GM18868 (cell line): ENCODE measurements at regions not wholly inside any gene's neighbourhood (a gene's known extent, or its start where the extent isn't known, plus 50 kb on each side); places are given as distances from the start of the nearest gene placed in this dataset.
"Not testable (repeated sequence)": the region's sequence is repeated elsewhere in the genome, so short reads cannot be mapped to it uniquely, and the experiment has no call there.

Source experiments
- ATAC-seq: cut with Tn5 transposase; IDR thresholded peaks from one replicate; pipeline ENCODE4 v1.9.1; 2021; ENCODE audit warnings: mild to moderate bottlenecking, moderate library complexity; ENCODE audit not compliant: unreplicated experiment

DNA sequence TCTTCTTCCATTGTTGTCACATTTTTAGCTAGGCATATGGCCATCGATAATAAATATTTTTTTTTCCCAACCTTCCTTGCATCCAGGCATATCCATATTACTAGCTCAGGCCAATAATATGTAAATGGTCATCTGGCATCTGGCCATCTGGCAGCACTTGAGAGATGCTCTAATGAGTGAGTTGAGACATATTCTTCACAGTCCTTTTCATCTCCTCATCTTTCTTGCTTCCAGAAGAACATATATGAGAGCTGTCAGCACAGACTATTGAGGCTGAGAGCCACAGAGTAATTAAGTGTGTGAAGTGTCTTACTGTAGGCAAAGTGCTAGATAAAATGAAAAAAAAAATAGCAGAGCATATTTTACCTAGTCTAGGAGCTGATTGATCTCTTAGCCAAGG is 628.4 kb upstream of the TMPRSS15 start:
- ATAC-seq, result no peak

DNA sequence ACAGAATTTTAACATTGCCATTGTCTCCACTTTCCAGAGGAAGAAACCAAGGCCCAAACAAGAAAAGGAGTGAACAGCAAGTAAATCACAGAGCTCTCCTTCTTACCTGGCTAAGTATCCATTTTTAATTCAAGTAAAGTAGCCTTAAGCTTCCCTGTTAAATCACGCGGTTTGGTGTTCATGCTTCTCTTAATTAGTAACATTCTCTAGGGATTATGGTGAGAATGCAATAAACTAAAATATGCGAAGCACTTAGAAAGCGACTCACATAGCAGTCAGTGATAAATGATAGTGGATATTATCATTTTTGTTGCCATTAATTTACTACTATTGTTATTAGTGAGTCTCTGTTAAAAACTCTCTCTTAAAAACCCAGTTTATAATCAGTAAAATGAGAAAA is 630.5 kb upstream of the TMPRSS15 start:
- ATAC-seq, result no peak

DNA sequence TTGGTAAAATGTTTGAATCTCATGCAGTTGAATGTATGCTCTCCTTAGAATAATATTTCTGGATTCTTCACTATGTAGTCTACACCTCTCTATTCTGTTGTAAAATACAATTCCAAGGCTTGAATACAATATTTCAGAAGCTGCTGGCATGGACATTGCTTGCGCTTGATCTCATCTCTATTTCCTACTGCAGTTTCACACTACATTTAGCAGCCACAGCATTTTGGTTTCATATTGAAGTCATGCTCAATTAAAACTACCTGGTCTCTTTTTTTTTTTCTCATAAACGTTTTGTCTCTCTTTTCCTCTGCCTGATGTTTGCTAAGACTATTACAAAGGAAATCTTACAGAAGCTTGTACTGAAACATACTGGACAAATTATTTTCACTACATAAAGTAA is 631.0 kb upstream of the TMPRSS15 start:
- no peak for ATAC-seq

DNA sequence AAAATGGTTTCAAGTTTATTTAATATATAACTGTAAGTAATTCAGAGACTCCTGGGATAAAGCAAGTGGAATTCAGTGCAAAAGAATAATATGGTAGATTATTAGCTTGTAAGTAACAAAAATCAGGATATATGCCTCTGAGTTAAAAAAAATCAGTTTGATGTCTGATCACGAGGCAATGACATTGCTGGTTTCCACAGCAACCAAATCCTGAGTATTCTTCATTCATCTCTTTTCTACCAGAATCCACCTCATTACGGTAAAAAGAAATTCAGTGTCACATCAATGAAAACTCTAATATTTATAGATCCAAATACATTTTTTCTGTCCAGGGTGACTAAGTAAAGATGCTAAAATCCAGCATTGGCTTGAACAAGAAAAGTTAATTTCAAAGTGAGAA is 642.3 kb upstream of the TMPRSS15 start:
- no peak for ATAC-seq

DNA sequence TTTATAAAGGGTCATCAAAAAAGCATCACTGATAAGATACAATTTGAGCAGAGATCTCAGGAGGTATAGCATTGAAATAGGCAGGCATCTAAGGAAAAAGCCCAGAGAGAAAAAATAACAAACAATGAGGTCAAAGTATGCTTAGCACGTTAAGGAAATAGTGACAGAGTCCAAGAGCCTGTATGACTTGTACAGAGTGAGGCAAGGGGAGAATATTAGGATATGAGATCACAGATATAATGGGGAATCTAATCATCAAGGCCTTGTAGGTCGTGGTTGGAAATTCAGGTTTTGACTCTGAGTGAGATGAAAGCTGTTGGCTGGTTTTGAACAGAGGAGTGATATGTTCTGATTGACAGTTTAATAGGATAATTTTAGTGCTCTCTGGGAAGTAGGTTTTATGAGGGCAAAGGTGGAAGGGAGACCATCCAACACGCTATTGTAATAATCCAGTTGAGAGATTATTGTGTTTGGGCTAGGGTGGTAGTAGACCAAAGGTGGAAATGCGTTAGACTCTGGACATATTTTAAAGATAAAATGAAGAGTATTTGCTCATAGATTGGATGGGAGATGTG is 644.6 kb upstream of the TMPRSS15 start:
- ATAC-seq, result no peak

DNA sequence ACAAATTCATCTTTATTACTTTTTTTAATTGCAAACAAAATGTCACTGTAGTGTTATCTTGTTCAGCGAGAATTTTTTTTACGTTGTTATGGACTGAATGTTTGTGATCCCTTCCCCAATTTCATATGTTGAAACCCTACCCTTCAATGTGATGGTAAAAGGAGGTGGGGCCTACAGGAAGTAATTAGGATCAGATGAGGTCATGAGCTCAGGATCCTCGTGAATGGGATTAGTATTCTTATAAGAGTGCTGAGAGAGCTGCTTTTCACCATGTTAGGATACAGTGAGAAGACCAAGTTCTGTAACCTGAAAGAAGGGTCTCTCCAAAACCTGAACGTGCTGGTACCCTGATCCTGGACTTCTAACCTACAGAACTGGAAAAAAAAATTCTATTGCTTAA is 646.0 kb upstream of the TMPRSS15 start:
- ATAC-seq, result no peak

DNA sequence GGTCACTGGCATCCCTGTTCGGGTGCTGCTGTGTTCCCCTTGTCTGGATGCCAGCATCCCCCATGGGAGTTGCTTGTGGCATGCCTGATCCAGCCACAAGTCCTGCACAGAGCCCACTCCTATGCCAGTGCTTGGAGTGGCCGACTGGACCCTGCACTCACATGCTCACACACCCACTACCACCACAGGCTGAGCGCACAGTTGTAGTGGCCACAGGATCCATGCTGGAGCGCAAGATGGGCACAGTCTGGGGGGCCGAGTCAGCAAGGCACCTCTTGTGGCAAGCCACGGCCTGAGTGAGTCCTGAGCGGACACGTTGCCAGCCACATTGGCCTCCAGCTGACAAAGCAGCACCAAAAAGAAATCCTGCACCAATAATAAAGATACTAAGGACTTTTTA is 661.6 kb upstream of the TMPRSS15 start:
- ATAC-seq, result no peak

DNA sequence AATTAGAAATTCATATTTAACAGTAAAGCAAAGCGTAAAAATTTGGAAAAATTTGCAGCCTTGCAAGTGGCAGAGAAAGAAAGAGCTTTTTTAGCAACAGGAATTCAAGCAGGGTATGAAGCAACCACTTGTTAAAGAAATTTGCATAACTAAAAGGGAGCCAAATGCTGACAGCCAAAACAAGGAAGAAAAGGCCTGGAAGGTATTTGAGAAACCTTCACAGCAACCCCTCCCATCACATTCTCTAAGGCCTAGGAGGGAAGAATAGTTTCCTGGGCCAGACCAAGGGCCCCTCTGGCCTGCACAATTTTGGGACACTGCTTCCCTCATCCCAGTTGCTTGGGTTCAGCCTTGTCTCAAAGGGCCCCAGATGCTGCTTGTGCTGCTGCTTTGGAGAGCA is 672.4 kb upstream of the TMPRSS15 start:
- no peak for ATAC-seq

DNA sequence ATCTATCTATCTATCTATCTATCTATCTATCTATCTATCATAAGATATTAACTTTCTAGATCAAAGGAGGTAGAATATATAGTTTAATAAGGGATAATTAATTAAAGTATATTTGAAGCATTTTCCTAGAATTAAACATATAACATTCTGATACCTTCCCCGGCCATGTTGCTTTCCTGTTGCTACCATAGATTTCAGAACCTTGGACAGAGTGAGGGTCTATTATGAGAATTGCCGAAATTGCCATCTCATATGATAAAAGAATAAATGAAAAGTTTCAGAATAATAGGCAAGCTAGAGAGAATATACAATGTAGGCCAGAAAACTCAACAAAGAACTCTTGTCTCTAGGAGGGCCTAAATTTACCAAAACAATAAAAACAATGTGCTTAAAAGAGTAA is 706.1 kb upstream of the TMPRSS15 start:
- ATAC-seq, result no peak

DNA sequence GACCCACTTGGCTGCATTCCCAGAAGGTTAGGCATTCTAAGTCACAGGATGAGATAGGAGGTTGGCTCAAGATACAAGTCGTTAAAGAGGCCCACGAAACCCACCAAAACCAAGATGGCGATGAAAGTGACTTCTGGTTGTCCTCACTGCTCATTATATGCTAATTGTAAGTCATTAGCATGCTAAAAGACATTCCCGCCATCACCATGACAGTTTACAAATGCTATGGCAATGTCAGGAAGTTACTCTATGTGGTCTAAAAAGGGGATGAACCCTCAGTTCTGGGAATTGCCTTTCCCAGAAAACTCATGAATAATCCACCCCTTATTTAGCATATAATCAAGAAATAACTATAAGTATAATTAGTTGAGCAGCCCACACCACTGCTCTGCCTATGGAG is 715.7 kb upstream of the TMPRSS15 start:
- ATAC-seq, result not testable (repeated sequence)

DNA sequence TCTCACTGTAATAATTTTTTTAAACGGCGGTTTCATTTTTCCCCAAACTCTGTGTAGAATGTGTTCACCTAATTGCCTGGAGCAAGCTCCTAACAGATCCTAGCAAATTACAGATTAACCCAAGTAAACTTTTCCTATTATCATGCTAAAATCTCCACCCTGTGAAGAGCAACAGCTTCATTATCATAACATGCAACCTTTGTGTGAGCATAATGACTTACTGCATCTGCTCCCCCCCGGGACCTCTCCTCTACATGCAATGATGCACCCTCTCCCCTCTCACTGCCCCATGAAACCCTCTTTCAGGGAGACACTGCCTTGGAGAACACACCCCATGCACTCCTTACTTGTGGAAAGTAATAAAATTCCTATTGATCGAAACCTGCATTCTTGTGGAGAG is 717.0 kb upstream of the TMPRSS15 start:
- no peak for ATAC-seq

DNA sequence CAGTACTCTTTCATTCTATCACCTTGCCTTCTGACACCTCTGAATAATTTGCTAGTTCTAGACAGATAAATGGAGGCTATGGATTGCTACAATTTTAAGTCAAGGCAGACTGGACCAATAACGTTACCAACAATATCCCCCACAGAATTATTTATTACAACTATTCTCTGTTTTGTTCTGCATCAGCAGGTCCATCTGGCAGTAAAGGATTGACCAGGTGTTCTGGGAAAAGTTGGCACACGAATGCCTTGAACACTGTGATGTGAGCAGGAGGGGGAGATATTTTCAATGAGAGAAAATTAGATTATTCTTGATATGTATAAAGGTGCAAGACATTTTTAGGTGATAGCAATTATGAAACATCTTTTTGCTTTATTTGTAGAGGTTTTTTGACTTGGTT is 718.8 kb upstream of the TMPRSS15 start:
- ATAC-seq, result no peak

DNA sequence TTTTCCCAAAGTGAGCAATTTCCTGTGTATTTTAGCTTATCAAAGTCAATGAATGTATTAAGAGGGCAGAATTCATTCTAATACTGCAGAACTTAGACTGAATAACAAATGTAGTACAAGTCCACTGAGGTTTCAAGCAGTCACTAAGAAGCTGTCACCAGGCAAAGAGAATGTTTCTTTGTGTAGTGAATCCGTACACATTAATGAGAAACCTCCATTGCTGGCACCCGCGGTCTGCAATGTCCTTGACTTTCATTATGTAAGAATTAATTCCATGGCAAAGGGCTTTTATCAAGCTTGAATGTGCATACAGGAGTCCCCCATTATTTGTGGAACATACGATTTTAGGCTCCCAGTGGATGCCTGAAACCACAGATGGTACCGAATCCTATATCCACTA is 719.5 kb upstream of the TMPRSS15 start:
- no peak for ATAC-seq

DNA sequence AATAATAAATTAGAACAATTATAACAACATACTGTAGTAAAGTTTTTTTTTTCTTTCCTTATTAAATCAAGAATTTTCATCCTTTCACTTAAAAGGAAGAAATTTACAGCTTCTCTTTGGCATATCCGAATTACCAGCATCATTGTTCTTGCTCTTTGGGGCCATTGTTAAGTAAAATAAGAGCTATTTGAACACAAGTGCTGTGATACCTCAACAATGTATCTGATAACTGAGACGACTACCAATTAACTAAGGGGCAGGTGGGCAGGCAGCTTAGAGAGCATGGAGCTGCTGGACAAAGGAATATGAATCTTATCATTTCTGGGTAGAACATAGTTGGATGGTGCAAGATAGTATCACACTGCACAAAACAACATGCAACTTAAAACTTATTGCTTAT is 719.9 kb upstream of the TMPRSS15 start:
- ATAC-seq, result no peak

DNA sequence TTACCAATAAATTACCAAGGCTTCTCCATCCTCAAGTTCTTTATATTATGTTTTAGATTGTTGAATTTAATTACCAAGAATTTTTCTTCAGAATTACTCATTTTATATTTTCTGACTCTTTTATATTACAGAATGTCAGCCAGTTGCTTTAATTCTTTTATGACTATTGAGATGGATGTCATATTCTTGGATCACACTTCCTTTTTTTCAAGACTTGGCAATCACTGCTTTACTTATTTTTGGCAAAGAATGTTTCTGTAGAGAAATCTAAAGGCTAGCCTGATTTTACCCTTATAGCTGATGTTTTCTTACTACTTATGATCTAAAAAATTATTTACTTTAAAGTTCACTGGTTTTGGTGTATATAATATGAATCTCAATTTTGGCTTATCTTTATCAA is 721.1 kb upstream of the TMPRSS15 start:
- no peak for ATAC-seq

DNA sequence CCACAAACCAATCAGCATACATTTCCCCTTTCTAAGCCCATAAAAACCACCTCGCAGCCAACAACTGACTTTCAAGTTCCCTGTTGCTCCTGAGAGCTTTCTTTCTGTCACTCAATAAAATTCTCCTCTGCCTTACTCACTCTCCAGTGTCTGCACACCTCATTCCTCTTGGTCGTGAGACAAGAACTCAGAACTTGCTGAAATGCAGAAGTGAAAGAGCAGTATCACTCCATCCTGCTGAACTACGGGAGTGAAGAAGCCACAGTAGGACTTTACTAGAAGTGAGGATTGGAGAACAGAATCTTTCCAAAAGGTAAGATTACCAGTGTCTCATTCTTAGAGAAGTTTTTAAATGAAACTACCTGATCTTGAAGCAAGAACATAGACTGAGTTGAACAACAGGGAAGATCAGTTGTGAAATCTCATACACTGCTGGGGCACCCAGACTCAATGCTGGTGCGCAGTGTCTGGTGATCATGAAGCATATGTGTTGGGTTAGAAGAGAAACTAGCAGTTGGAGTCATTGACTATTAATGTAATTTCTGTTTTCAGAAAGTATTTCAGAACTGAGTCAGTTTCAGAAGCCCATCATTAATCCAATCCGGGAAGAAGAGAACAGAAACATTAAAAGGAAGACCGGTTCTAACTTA is 726.9 kb upstream of the TMPRSS15 start:
- no peak for ATAC-seq

DNA sequence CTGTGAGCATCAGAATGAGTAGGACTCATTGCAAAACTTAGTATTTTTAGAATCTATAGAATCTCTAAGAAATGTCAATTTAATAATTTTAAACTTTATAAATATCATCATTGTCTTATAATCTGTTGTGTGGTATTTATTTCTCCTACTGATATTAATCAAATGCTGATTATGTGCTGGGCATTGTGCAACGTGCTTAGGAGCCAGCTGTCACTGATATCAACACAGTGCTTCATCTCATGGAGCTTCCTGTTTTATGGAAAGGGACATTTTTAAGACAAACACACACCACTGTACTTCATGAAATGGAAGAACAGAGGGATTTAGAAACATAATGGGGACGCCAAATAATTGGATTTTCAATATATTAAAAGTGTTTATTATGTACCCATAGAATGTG is 737.9 kb upstream of the TMPRSS15 start:
- ATAC-seq, result no peak

DNA sequence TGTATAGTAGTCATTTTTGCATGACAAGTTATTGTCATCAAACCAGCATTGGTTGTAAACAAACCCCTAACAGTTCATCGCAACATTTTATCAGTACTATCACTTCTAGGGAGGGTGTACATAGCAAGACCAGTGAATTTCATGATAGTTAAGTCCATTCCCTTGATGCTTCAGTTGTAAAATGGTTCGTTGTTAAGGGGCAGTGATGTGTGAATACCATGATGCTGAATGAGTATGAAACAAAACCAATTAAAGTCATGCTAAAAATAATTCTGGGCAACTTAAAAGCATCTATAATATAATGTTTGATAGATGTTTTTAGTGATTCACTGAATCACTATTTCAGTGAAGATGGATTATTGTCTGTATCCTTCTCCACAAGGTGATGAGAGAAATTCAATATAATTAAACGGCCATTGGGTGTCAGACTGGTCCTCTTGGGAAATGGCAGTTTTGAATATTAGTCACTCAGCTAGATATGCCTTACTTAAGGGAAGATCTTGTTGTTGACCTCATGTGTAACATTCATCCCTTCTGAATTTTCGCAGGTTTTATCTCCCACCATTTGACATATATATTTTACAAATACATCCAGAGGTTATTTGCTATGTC is 742.2 kb upstream of the TMPRSS15 start:
- ATAC-seq, result no peak

DNA sequence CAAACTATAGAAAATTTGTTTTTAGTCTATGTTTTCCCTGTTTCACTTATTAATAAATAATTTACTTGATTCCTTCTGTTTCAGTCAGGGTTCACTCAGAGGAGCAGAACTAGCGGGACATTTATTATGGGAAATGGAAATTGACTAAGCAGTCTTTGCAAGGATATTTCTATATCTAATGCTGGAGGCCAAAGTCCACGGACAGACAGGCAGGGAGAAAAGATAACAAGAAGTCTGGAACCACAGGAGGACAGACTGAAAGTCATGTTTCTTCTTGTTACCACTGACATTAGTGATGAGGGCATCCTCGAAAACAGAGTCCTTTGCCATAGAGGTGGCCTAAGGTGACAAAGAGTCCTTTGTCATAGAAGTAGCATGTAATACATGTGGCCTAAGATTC is 744.5 kb upstream of the TMPRSS15 start:
- no peak for ATAC-seq

DNA sequence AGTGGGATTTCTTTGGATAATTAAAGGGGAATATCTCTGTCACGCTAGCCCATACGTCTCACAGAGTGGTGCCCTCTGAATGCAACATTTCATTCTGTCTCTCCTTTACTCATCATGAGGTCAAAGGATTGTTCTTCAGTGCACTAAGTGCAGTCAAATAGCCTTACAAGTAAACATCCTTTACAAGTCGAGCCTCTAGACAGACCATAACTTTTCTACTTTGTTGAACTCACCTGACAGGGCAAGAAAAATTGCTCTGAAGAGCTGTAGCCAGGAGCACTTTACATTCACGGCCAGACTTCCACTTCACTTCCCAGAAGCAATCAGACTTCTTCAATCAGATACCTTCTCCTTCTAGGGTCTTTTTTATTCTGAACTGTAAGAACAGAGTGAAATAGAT is 768.0 kb upstream of the TMPRSS15 start:
- ATAC-seq, result no peak

DNA sequence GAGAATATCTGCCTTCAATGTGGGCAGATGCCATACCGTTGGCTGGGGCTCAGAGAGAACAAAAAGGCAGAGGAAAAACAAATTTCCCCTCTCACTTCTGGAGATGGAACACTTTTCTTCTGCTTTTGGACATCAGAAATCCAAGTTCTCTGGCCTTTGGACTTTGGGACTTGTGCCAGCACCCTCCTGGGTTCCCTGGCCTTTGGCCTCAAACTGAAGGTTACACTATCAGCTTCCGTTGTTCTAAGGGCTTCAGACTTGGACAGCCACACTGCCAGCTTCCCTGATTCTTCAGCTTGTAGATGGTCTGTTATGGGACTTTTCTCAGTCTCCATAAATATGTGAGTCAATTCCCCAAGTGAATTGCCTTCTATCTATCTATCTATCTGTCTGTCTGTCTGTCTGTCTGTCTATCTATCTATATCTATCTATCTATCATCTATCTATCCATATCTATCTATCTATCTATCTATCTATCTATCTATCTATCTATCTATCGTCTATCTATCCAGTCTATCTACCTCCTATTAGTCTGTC is 778.1 kb upstream of the TMPRSS15 start:
- no peak for ATAC-seq

DNA sequence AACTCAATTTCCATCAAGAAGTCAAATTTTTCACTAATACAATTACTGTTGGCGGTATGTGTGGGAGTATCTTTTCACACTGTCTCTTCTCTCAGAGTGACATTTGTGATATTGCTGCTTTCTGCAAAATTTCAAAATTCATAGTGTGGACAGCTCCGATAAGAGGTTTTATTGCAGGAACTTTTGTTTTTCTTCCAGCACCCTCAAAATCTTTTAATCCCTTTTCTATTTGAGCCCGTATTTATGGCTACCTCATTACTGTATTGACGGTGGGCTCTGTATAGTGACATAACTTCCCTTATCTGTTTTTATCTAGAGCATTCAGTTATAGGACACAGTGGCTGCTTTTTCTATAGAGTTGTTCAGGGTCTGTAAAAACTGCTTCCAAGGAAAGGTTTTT is 794.4 kb upstream of the TMPRSS15 start:
- no peak for ATAC-seq

DNA sequence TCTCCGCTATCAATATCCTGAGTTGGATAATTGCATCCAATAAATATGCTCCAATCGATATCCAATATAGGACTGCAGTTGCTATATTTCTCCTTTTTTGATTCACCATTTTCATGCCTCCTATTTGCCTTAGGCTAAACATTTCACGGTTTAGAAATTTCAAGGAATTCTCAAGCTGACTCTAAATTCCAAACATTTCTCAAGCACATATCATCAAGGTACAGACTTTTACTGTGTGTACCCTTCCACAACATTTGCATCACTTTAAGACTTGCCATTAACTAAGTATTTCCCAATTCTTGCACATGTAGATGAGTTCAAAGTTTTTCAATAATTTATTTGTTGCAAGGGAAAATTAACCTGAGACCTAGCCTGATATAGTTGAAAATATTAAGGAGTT is 795.2 kb upstream of the TMPRSS15 start:
- ATAC-seq, result no peak
